GM19351 (cell line): ENCODE measurements at regions not wholly inside any gene's neighbourhood (a gene's known extent, or its start where the extent isn't known, plus 50 kb on each side); places are given as distances from the start of the nearest gene placed in this dataset.

Experiments used
- ATAC-seq: cut with Tn5 transposase; IDR thresholded peaks from one replicate; pipeline ENCODE4 v1.9.1; 2021; ENCODE audit warnings: mild to moderate bottlenecking, moderate library complexity; ENCODE audit not compliant: unreplicated experiment

DNA sequence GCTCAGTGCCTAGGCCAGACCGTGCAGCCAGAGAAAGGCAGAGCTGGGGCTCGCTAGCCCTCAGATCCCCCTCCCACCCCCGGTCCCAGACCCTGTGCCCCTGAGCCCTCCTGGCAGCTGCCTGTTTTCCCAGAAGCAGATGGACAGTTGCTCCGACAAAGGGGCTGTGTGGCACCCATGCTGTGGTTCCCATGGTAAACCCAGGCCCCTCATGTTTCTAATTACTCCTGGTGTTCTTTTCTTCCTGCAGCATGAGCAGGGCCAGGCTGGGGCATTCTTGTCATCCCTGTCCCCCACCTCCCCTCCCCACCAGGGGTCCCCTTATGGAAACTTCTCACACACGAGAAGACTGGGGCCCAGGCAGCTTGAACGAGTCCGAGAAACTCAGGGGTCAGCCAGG lies 269.6 kb downstream of the HAUS1 start:
- ATAC-seq = no peak

DNA sequence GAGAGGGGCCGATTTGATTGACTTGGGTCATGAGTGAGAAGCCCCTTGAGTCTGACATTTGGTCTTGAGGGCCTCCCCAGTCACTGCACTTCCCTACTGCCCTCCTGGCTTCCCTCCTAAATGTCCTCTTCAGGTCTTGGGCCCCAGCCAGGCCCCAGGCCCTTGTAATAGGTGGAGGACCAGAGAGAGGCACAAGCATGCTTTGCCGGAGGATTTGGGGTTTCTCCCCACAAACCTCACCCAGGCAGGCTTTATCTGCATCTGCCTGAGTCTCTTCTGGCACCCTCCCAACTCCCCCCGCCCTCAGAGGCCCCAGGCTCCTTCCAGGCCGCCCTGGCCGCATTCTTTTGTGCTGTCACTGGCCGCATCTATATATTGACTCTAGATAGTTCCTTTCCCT lies 270.7 kb downstream of the HAUS1 start:
- no peak for ATAC-seq

DNA sequence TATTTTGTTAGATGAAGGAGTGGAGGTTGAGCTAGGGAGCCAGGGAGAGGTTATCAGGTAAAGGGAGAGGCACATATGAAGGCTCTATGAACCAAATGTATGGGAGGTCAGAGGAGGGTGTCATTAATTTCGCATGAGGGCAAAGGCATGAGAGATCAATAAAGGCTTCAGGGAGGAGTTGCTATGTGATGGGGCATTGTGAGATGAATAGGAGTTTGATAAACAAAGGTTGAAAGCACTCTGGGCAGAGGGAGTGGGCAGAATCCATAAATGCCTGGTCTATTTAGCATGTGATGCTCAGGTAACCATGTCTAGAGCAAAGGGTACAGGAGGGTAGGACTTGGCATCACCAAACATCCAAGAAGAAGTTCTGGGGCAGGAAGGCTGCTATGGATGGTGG lies 273.4 kb downstream of the HAUS1 start:
- no peak for ATAC-seq

DNA sequence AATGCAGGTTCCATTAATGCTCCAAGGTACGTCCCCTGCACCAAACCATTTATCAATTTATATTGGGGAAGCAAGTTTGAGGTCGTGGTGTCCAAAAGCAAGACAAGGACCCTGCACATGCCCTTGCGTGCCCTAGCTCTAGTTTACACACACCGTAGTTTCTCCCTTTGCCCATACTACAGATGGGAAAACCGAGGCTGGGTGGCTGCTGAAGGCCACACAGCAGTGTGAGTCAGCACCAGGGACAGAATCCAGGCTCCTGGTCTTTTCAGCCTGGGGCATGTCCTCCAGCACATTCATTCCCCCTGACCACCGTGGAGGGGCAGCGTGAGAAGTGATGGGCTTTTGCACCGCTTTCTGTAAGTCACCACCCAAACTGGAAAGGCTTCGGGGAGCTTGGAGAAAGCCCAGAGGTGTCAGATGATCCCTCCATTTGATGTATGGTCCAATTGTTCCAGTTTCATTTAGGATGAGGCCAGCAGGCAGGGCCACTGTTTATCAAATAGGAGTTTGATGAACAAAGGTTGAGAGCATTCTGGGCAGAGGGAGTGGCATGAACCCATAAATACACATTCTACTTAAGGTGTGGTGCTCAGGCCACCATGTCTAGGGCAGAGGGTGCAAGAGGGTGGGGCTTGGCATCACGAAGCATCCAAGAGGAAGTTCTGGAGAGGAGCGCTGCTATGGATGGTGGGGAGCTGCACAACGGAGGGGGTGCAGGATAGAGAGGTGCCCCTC lies 274.1 kb downstream of the HAUS1 start:
- no peak for ATAC-seq

DNA sequence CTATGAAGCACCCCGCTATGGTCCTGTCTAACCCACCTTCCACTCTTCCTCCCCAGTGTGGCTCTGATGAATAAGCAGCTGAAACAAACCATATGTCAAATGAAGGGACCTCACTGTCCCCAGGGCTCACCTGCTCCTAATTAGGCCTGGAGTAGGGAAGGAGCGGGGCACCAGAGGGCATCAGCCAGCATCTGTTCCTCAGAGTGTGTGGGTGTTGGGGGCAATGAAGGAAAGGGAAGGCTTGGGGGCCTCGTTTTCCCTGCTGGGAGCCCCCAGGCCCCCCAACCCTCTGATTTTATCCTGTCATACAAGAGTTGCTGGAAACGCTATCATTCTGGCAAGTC lies 274.7 kb downstream of the HAUS1 start:
- no peak for ATAC-seq

DNA sequence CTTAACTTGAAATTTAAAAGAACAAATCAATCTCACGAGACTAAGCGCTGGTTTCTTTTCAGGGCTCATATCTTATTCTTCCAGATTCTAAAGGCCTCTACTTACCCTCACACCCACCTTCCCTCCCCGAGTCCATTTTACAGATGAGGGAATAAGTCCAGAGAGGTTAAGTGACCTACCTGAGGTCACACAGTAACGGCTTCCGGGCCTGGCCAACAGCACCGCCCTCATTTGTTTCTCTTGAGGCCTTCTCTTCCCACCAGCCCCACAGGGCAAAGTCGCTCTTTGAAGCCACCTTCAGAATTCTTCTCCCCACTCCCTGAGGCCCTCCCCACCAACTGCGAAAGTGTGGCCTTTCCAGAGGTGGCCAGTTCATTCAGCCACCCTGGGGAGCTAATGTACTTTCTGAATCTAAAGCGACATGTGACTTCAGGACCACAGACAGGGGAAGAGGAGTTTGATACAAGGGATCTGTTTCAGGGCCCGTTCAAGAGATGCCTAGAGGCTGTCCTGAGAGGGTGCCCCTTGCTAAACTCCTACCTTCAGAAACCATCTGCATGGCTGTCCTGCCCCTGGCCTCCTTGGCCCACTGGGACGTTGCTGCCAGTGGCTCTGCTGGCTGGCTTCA lies 275.3 kb downstream of the HAUS1 start:
- no peak for ATAC-seq

DNA sequence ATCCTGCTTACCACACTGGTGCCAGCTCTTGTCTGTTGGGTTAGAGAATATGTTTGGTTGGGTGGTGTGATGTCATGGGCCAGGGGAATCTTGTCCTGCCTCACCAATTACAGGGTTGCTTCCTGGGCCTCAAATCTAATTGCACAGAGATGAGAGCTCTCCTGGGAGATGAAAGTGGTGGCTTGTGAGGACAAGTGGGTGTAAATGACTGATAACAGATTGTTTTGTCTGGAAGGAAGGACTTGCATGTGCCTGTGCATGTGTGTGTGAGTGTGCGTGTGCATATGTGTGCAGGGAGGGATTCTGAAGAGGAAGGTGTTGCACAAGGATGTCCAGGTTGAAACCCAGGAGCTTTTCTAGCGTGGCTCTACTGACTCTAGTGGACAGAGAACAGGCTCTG lies 271.9 kb downstream of the LOXHD1 start:
- no peak for ATAC-seq

DNA sequence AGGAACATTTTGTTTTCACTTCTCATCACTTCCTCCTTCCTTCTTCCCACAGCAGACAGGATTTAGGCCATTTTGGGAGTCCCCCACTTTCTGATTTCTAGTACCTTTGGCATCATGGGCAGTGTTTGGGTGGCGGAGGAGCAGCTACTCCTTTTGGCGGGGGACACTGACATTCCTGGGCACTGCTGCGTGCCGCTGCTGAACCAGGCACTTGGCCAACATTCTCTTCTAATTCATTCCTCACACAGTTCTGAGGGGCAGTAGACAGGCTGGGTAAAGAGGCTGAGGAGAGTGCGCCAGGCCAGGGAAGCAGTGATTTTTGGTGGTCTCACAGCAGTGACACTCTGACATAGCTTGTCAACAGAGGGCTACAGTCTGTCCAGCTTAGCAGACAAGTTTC lies 270.2 kb downstream of the LOXHD1 start:
- ATAC-seq = no peak

DNA sequence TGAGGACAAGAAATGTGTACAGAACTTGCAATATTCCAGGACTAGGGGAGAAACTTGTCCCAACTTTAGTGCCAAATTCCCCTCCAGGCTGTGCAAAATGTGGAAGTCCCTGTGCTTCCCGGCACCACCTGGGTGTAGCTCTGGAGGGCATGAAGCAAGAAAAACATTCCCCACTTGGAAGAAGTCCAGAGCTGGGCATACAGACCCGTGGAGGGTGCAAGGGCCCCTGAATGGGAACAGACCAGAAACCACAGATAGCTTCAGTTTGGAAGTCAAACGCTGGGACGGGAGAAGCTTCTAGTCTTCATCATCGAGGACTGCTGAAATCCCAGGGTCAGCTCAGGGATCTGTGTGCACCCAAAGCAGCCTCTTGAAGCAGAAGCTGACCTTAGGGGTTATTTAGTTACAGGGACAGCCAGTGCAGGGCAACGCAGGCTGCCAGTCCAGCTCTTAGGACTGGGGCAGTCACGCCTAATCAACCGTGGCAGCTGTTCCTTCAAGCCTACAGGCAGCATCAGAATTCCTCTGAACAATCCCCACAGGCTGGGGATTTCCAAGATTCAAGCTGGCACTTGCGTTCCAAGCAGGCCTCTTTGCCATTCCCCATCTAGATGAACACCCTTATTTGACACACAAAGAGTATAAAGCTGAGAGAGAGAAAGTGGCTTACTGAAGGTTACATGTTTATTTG lies 269.4 kb downstream of the LOXHD1 start:
- no peak for ATAC-seq

DNA sequence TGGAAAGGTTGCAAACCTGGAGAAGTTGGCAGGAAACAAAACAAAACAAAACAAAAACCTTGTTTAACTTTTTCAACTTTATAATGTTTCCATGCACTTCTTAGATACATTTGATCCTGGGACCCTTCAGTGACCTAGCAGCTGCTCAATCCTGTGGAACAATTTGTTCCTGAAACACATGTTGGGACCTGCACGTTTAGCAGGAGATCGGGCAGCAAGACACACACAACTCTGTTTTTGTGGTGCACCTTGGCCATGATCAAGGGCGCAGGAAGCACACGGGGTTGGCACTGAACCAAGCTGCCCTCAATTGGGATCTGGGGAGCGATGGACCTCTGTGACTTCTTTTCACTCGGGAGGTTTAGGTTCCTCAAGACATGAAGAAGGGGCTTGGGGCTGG lies 268.7 kb downstream of the LOXHD1 start:
- ATAC-seq = no peak

DNA sequence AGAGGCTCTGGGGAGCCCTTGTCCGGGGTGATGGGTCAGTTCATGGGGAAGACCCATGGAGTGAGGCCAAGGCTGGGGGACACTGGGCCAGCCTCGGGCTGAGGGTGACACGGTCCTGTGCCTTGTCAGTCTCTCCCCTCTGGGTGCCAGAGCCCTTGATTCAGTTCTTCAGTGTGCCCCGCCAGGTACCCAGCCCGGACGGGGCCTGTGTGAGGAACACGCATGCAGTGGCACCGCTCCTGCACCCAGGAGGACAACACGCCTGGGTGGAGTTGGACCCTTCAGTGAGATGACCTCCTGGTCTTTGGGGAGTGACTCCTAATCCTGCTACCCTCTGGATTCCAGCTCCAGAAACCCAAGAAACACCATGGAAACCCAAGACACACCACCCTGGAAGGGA lies 264.4 kb downstream of the LOXHD1 start:
- no peak for ATAC-seq

DNA sequence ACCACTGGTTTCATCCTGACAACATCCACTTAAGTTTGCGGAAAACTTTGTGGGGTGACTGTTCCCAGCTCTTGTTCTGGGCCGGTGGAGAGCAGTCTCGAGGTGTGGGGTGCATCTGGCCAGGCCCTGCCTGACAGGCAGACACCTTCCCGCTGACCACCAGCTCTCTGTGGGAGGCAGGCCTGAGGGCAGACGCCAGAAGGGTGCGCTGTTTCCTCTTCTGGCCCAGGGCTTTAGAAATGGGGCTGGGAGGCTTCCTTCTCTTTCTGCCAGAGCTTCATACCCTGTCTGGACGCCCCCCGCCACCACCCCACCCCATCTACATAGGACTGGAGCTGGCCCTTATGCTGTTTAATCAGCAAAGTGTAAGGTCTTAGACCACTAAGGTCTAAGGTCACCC lies 263.8 kb downstream of the LOXHD1 start:
- no peak for ATAC-seq

DNA sequence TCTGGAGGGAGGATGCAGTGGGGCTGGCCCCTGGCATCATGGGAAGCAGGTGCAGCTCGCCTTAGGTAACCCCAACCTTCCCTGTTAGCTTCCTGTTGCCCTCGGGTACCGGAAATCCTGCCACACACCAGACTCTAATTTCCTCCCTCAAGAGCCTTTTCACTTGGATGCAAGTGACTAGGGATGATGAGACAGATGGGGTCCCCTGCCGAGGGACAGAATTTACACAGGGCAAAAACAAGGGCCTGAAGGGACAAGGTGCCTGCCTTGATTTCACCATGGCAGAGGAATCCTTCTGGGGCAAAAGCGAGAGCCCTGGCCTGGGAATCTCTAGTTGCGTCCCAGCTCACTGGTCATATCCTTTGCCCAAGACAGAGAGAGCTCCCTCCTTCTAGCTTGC lies 263.1 kb downstream of the LOXHD1 start:
- no peak for ATAC-seq

DNA sequence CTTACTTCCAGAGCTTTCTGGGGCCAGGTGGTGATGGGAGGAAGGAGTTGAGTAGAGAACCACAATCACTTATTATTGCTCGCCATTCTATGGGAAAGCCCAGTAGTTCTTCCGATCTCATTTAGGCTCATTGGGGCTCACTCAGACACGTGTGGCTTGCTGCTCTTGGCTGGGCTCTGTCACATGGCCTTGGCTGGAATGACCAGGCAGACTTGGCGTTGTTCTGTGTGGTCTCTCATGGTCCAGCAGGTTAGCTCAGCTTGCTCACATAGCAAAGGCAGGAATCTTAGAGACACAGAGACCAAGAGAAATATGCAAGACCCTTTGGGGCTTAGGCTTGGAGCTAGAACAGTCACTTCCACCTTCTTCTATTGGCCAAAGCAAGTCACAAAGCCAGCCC lies 261.2 kb downstream of the LOXHD1 start:
- no peak for ATAC-seq

DNA sequence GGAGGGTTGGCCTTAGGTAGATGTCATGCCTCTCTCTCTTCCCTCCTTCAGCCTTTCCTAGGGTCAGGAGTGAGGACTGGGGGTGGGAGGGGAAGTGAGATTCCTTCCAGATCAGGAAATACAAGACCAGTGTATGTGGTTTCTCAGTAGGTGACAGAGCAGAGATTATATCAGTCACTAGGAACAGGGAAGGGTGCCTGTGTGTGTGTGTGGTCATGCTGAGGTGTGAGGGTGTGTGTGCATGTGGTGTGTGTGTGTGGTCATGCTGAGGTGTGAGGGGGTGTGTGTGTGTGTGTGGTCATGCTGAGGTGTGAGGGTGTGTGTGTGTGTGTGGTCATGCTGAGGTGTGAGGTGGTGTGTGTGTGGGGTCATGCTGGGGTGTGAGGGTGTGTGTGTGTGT lies 259.8 kb downstream of the LOXHD1 start:
- no peak for ATAC-seq

DNA sequence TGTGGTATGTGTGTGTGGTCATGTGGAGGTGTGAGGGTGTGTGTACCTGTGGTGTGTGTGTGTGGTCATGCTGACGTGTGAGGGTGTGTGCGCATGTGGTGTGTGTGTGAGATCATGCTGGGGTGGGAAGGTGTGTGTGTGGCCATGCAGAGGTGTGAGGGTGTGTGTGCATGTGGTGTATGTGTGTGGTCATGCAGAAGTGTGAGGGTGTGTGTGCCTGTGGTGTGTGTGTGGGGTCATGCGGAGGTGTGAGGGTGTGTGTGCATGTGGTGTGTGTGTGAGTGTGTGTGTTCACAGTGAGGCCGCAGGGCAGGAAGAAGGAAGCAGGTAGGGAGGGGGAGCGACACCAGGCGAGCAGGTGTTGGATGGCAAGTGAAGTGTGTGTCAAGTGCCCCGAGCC lies 259.0 kb downstream of the LOXHD1 start:
- no peak for ATAC-seq

DNA sequence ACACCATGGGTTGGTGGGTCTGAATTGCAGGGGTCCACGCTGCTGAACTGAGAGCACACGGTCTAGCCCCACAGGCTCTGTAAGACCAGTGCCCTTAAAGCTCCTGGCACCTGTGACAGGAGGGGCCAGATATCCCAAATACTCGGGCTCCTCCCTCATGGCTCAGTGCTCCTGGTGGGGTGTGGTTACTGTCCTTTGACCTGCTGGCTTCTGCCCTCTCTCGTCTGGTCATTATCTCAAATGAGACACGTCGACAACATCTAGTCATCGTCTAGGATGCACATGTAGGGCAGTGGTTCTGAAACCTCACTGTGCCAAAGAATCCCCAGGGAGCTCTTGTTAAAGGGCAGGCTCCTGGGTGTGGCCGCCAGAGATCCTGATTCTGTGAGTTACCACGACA lies 258.4 kb downstream of the LOXHD1 start:
- ATAC-seq = no peak

DNA sequence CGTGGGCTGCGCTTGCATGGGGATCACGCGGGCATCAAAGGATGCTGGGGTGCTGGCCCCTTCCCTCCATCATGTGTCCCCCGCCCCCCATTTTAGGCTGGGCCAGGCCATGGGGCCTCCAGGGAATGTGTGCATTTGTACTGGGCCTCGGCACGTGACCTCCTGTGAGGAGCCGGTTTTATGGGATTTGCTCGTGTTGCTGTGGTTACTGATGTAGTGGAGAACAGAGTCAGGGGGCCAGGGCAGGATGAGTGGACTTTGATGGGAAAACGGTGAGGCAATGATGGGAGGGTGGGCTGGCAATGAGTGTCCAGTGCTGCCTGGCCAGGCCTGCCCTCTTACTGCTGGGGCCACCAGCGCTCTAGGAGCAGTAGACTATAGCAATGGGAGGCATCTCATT lies 257.7 kb downstream of the LOXHD1 start:
- no peak for ATAC-seq

DNA sequence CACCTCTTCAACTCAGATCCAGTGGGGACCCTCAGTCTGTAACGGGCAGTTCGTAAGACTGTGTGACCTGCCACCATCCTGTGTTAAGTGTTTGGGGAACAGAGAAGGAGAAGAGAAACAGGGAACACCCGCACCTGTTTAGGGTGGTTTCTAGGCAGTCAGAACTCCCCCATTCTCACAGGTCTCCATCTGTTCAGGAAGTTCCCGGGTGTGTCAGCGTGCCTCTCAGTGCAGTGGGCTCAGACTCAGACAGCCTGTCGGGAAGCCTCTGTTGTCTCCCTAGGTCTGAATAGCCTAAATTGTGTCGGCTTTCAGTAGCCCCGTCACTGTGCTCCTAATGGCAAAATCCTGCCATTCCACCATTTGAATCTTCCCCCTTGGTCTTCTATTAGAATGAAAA lies 256.6 kb downstream of the LOXHD1 start:
- no peak for ATAC-seq

DNA sequence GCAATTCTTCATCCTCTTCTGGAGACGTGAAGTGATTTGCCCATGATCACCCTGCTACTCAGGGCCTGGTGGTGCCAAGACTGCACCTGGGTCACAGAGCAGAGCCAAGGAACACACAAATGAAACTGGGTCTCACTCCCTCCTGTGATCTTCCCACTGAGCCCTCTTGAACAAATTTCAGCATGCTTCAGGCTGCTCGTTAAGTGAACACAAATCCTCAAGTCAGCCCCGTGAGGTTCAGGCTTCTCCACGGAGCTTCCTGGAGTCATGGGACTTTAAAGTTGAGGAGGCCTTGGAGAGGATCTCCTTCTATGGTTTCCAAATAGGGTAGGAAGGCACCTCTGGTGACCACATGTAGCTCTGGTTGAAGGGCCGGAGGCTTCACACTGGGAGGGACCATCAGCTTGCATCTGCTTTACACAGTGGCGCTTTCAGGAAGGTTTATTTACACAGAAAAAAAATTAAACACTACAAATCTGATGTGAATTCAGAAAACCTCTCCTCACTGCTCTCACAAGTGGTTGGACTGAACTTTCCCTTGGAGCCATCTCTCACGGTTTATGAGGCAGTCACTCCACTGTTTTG lies 255.4 kb downstream of the LOXHD1 start:
- ATAC-seq = no peak

DNA sequence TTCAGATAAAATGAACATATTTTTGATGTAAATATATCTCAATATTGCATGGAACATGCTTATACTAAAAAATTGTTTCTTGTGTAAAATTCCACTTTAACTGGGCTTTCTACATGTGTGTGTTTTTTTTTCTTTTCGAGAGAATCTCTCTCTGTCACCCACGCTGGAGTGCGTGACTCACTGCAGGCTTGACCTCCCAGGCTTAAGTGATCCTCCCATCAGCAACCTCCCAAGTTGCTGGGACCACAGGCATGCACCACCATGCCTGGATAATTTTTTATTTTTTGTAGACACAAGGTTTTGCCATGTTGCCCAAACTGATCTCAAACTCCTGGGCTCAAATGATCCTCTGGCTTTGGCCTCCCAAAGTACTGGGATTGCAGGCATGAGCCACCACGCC lies 254.6 kb downstream of the LOXHD1 start:
- ATAC-seq = no peak

DNA sequence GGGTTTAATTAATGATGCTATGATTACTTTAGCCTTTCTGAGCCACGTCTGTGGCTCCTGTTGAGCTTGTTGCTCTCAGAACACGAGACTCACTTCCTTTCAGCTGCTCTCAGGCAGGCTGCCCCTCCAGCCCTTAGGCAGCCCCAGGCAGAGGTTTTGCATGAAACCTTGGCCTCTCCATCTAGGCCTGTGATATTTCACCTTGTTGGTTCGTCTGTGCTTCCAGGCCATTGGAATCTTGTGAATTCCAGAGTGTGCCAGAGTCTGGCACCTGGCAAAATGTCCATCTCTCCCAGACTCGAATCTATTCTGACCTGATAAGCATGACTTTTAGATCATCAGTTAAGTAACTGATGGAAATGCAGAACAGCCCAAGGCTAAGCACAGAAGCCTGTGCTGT lies 254.1 kb downstream of the LOXHD1 start:
- ATAC-seq = no peak
